HEK293 (cell line): ENCODE measurements at regions not wholly inside any gene's neighbourhood (a gene's known extent, or its start where the extent isn't known, plus 50 kb on each side); places are given as distances from the start of the nearest gene placed in this dataset.

Experiments
- CTCF ChIA-PET: fragments of 350-600 bp; formaldehyde crosslinking; extraction: SDS; loops from one replicate; lab custom pipeline; 2021; ENCODE audit warnings: antibody characterized with exemption; lab: Yijun Ruan, JAX
- POLR2A ChIA-PET: fragments of 300-600 bp; formaldehyde crosslinking; extraction: SDS; loops from one replicate; lab custom pipeline; 2020; ENCODE audit warnings: antibody characterized with exemption, inconsistent platforms; lab: Yijun Ruan, JAX
- H3K27ac ChIP-seq: fragments of 200-500 bp; sonication (Bioruptor generic); 2 replicates; pipeline ENCODE4 v1.5.1; 2014; ENCODE audit warnings: low read depth, low read length, control low read depth, inconsistent platforms; ENCODE audit errors: extremely low read depth
- H3K36me3 ChIP-seq, 2 experiments: fragments of 200-500 bp in 1 of 2; sonication (Bioruptor generic) in 1 of 2; 1 replicate in 1 of 2; 2 replicates in 1 of 2; pipeline ENCODE4 v1.5.1; 2014 to 2017; ENCODE audit warnings: inconsistent platforms in 2 of 2, low read length in 2 of 2; ENCODE audit not compliant: control insufficient read depth in 2 of 2, insufficient read depth in 1 of 2
- H3K4me1 ChIP-seq: fragments of 200-500 bp; sonication (Bioruptor generic); 2 replicates; pipeline ENCODE4 v1.5.1; 2014; ENCODE audit warnings: mild to moderate bottlenecking, low read length, inconsistent platforms; ENCODE audit not compliant: control insufficient read depth, insufficient read depth
- H3K4me3 ChIP-seq: 2 replicates; pipeline ENCODE4 v1.5.1; 2011; ENCODE audit warnings: low read depth, mild to moderate bottlenecking, control low read depth, low read length, moderate library complexity
- H3K9me3 ChIP-seq: fragments of 200-500 bp; sonication (Bioruptor generic); 2 replicates; pipeline ENCODE4 v1.5.1; 2014; ENCODE audit warnings: low read depth, low read length, inconsistent platforms; ENCODE audit not compliant: control insufficient read depth, insufficient read depth
- BCL11B ChIP-seq: fragments of 450-650 bp; formaldehyde crosslinking; IDR thresholded peaks from 2 replicates; pipeline ENCODE4 v1.5.1; 2016; ENCODE audit warnings: low read depth, missing biosample characterization, missing genetic modification characterization
- GLIS1 ChIP-seq: fragments of 450-650 bp; formaldehyde crosslinking; IDR thresholded peaks from 2 replicates; pipeline ENCODE4 v1.5.1; 2016; ENCODE audit warnings: missing biosample characterization, missing genetic modification characterization
- WT1 ChIP-seq: fragments of 450-650 bp; formaldehyde crosslinking; IDR thresholded peaks from 2 replicates; pipeline ENCODE4 v1.5.1; 2016; ENCODE audit warnings: missing biosample characterization, missing genetic modification characterization
- ZFP69B ChIP-seq: fragments of 450-650 bp; formaldehyde crosslinking; IDR thresholded peaks from 2 replicates; pipeline ENCODE4 v1.5.1; 2016; ENCODE audit warnings: missing biosample characterization, missing genetic modification characterization
- ZIC2 ChIP-seq: fragments of 450-650 bp; formaldehyde crosslinking; IDR thresholded peaks from 2 replicates; pipeline ENCODE4 v1.5.1; 2016; ENCODE audit warnings: missing biosample characterization, missing genetic modification characterization
- ZNF138 ChIP-seq: fragments of 450-650 bp; formaldehyde crosslinking; IDR thresholded peaks from 2 replicates; pipeline ENCODE4 v1.5.1; 2016; ENCODE audit warnings: missing biosample characterization, missing genetic modification characterization, borderline replicate concordance
- ZNF211 ChIP-seq: fragments of 450-650 bp; formaldehyde crosslinking; IDR thresholded peaks from 2 replicates; pipeline ENCODE4 v1.5.1; 2016; ENCODE audit warnings: low read depth, missing biosample characterization, missing genetic modification characterization
- ZNF350 ChIP-seq: fragments of 450-650 bp; formaldehyde crosslinking; IDR thresholded peaks from 2 replicates; pipeline ENCODE4 v1.5.0; 2017; ENCODE audit warnings: missing biosample characterization, mild to moderate bottlenecking, missing genetic modification characterization
- ZNF426 ChIP-seq: fragments of 450-650 bp; formaldehyde crosslinking; IDR thresholded peaks from 2 replicates; pipeline ENCODE4 v1.5.1; 2017; ENCODE audit warnings: missing biosample characterization, missing genetic modification characterization, mild to moderate bottlenecking, inconsistent platforms, moderate library complexity
- ZNF433 ChIP-seq: fragments of 450-650 bp; formaldehyde crosslinking; IDR thresholded peaks from 2 replicates; pipeline ENCODE4 v1.5.1; 2016; ENCODE audit warnings: missing biosample characterization, missing genetic modification characterization, low read depth
- ZNF530 ChIP-seq: fragments of 450-650 bp; formaldehyde crosslinking; IDR thresholded peaks from 2 replicates; pipeline ENCODE4 v1.5.1; 2016; ENCODE audit warnings: low read depth, missing biosample characterization, missing genetic modification characterization
- ZNF600 ChIP-seq: fragments of 450-650 bp; formaldehyde crosslinking; IDR thresholded peaks from 2 replicates; pipeline ENCODE4 v1.5.1; 2016; ENCODE audit warnings: missing biosample characterization, missing genetic modification characterization
- ZNF654 ChIP-seq: fragments of 450-650 bp; formaldehyde crosslinking; IDR thresholded peaks from 2 replicates; pipeline ENCODE4 v1.5.1; 2016; ENCODE audit warnings: low read depth, missing biosample characterization, missing genetic modification characterization
- ZNF664 ChIP-seq: fragments of 450-650 bp; formaldehyde crosslinking; IDR thresholded peaks from 2 replicates; pipeline ENCODE4 v1.5.1; 2016; ENCODE audit warnings: missing biosample characterization, missing genetic modification characterization
- ZNF768 ChIP-seq: fragments of 450-650 bp; formaldehyde crosslinking; IDR thresholded peaks from 2 replicates; pipeline ENCODE4 v1.5.1; 2018; ENCODE audit warnings: missing biosample characterization, mild to moderate bottlenecking, missing genetic modification characterization
- TF ChIP-seq, protein P1 (sequence below): fragments of 450-650 bp; formaldehyde crosslinking; IDR thresholded peaks from 2 replicates; pipeline ENCODE4 v1.5.1; 2016; ENCODE audit warnings: missing biosample characterization, missing genetic modification characterization
- TF ChIP-seq, protein P2 (sequence below): fragments of 450-650 bp; formaldehyde crosslinking; IDR thresholded peaks from 2 replicates; pipeline ENCODE4 v1.5.1; 2017; ENCODE audit warnings: missing biosample characterization, missing genetic modification characterization
- TF ChIP-seq, protein P3 (sequence below): fragments of 450-650 bp; formaldehyde crosslinking; IDR thresholded peaks from 2 replicates; pipeline ENCODE4 v1.5.1; 2016; ENCODE audit warnings: missing biosample characterization, missing genetic modification characterization
- TF ChIP-seq, protein P4 (sequence below): fragments of 450-650 bp; formaldehyde crosslinking; IDR thresholded peaks from 2 replicates; pipeline ENCODE4 v1.5.1; 2016; ENCODE audit warnings: missing biosample characterization, missing genetic modification characterization
- TF ChIP-seq, protein P5 (sequence below): fragments of 450-650 bp; formaldehyde crosslinking; IDR thresholded peaks from 2 replicates; pipeline ENCODE4 v1.5.1; 2016; ENCODE audit warnings: missing biosample characterization, missing genetic modification characterization, borderline replicate concordance

DNA sequence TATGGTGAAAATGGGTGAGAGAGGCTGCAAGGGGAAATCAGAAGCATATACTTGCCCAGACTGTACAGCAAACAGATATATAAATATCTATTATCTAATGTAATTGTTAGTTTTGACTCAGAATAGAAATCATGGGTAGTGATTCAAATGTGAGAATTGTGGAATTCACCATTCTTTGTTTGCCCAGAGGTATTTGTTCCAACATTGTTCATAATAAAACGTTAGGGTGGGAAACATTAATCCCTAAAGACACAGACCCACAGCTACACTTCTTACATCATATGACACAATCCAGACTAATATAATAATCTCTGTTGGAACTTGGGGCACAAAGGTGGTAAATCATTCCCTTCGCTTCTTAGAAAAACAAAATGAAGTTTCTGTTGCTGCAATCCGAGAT lies 646.5 kb upstream of the SLITRK6 start (continued):
- TF ChIP-seq ZIC2 (tag by site-specific recombination) = no peak
- no peak for TF ChIP-seq ZNF664 (tag by site-specific recombination)
- TF ChIP-seq GLIS1 (tag by site-specific recombination) = no peak
- no peak for TF ChIP-seq ZNF768 (tag by site-specific recombination)
- TF ChIP-seq ZNF138 (tag by site-specific recombination) = no peak

DNA sequence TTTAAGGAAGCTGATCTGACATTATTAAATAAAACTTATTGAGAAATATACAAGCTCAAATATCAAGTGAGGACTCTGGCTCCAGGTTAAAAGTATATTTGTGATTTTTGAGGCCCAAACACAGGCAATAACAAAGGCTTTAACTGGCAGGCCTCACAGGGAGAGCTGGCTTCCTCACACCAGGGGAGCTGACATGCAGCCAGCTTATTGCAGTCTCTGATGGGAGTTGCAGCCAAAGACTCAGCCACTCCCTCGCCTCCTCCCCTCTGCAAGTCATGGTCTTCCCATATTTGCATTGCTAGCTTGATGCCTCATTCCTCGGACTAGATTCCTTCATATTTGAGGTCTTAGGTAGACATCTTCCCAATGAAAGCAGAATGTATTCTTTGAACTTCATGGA lies 647.1 kb upstream of the SLITRK6 start:
- H3K4me1 ChIP-seq = no peaks in the 10 kb centered on the region
- TF ChIP-seq, protein P1, sequence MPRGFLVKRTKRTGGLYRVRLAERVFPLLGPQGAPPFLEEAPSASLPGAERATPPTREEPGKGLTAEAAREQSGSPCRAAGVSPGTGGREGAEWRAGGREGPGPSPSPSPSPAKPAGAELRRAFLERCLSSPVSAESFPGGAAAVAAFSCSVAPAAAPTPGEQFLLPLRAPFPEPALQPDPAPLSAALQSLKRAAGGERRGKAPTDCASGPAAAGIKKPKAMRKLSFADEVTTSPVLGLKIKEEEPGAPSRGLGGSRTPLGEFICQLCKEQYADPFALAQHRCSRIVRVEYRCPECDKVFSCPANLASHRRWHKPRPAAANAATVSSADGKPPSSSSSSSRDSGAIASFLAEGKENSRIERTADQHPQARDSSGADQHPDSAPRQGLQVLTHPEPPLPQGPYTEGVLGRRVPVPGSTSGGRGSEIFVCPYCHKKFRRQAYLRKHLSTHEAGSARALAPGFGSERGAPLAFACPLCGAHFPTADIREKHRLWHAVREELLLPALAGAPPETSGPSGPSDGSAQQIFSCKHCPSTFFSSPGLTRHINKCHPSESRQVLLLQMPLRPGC (tag by site-specific recombination) = no peak
- TF ChIP-seq ZNF433 (no peak), ZFP69B (no peak), ZNF211 (tag by site-specific recombination) (no peak), ZNF654 (tag by site-specific recombination) (no peak), ZNF530 (tag by site-specific recombination) (no peak), WT1 (tag by site-specific recombination) (no peak), ZNF600 (tag by site-specific recombination) (no peak), ZNF350 (tag by site-specific recombination) (no peak), BCL11B (tag by site-specific recombination) (no peak), ZNF426 (tag by site-specific recombination) (no peak)
- TF ChIP-seq, protein P2, sequence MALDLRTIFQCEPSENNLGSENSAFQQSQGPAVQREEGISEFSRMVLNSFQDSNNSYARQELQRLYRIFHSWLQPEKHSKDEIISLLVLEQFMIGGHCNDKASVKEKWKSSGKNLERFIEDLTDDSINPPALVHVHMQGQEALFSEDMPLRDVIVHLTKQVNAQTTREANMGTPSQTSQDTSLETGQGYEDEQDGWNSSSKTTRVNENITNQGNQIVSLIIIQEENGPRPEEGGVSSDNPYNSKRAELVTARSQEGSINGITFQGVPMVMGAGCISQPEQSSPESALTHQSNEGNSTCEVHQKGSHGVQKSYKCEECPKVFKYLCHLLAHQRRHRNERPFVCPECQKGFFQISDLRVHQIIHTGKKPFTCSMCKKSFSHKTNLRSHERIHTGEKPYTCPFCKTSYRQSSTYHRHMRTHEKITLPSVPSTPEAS (tag by site-specific recombination) = no peak
- TF ChIP-seq, protein P3, sequence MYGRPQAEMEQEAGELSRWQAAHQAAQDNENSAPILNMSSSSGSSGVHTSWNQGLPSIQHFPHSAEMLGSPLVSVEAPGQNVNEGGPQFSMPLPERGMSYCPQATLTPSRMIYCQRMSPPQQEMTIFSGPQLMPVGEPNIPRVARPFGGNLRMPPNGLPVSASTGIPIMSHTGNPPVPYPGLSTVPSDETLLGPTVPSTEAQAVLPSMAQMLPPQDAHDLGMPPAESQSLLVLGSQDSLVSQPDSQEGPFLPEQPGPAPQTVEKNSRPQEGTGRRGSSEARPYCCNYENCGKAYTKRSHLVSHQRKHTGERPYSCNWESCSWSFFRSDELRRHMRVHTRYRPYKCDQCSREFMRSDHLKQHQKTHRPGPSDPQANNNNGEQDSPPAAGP (tag by site-specific recombination) = no peak
- TF ChIP-seq, protein P4, sequence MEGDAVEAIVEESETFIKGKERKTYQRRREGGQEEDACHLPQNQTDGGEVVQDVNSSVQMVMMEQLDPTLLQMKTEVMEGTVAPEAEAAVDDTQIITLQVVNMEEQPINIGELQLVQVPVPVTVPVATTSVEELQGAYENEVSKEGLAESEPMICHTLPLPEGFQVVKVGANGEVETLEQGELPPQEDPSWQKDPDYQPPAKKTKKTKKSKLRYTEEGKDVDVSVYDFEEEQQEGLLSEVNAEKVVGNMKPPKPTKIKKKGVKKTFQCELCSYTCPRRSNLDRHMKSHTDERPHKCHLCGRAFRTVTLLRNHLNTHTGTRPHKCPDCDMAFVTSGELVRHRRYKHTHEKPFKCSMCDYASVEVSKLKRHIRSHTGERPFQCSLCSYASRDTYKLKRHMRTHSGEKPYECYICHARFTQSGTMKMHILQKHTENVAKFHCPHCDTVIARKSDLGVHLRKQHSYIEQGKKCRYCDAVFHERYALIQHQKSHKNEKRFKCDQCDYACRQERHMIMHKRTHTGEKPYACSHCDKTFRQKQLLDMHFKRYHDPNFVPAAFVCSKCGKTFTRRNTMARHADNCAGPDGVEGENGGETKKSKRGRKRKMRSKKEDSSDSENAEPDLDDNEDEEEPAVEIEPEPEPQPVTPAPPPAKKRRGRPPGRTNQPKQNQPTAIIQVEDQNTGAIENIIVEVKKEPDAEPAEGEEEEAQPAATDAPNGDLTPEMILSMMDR (tag by site-specific recombination) = no peak
- TF ChIP-seq, protein P5, sequence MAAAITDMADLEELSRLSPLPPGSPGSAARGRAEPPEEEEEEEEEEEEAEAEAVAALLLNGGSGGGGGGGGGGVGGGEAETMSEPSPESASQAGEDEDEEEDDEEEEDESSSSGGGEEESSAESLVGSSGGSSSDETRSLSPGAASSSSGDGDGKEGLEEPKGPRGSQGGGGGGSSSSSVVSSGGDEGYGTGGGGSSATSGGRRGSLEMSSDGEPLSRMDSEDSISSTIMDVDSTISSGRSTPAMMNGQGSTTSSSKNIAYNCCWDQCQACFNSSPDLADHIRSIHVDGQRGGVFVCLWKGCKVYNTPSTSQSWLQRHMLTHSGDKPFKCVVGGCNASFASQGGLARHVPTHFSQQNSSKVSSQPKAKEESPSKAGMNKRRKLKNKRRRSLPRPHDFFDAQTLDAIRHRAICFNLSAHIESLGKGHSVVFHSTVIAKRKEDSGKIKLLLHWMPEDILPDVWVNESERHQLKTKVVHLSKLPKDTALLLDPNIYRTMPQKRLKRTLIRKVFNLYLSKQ (tag by site-specific recombination) = no peak
- TF ChIP-seq, all 188 proteins: peak for 0
- no peaks in the 10 kb centered on the region for H3K36me3 ChIP-seq
- no peak overlapping the region for H3K4me3 ChIP-seq
- no peak overlapping the region for H3K27ac ChIP-seq
- POLR2A ChIA-PET = no interaction called here
- CTCF ChIA-PET = no interaction called here
- H3K9me3 ChIP-seq = no peaks in the 10 kb centered on the region
